ENCODE measurements at regions not wholly inside any gene's neighbourhood (a gene's known extent, or its start where the extent isn't known, plus 50 kb on each side); places are given as distances from the start of the nearest gene placed in this dataset.

GRCh38 chr3:168223085-168223484, 127.4 kb upstream of the GOLIM4 start:
- H3F3A ChIP-seq (ENCODE audit: insufficient read depth, low read length) = no peaks in the 10 kb centered on the region
- no peak overlapping the region for H2AFZ ChIP-seq (ENCODE audit: low read length)
- H3K36me3 ChIP-seq (replicated peaks; ENCODE audit: insufficient read depth, low read length) = no peaks in the 10 kb centered on the region
- DNase-seq = no peak
- H3K9me3 ChIP-seq (replicated peaks; ENCODE audit: insufficient read depth, low read length) = no peaks in the 10 kb centered on the region
- no peak overlapping the region for H3K27ac ChIP-seq (ENCODE audit: low read length)
- TF ChIP-seq, protein P1, sequence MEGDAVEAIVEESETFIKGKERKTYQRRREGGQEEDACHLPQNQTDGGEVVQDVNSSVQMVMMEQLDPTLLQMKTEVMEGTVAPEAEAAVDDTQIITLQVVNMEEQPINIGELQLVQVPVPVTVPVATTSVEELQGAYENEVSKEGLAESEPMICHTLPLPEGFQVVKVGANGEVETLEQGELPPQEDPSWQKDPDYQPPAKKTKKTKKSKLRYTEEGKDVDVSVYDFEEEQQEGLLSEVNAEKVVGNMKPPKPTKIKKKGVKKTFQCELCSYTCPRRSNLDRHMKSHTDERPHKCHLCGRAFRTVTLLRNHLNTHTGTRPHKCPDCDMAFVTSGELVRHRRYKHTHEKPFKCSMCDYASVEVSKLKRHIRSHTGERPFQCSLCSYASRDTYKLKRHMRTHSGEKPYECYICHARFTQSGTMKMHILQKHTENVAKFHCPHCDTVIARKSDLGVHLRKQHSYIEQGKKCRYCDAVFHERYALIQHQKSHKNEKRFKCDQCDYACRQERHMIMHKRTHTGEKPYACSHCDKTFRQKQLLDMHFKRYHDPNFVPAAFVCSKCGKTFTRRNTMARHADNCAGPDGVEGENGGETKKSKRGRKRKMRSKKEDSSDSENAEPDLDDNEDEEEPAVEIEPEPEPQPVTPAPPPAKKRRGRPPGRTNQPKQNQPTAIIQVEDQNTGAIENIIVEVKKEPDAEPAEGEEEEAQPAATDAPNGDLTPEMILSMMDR (IDR thresholded peaks at IDR 0.05; ENCODE audit: low read length) = no peak
- no peak for TF ChIP-seq EZH2phosphoT487 (IDR thresholded peaks at IDR 0.05; ENCODE audit: low read length)
- no peak for TF ChIP-seq EZH2 (optimal IDR thresholded peaks at IDR 0.05; ENCODE audit: low read depth, low read length)
- no peaks in the 10 kb centered on the region for H3K9me2 ChIP-seq (replicated peaks; ENCODE audit: insufficient read depth, low read length)
- no peak overlapping the region for H3K9ac ChIP-seq (ENCODE audit: low read length)
- H3K4me3 ChIP-seq (ENCODE audit: low read length) = no peak overlapping the region
- peaks cover 18% of the 10 kb centered on the region for H3K4me1 ChIP-seq (ENCODE audit: low read length)
- H3K4me2 ChIP-seq (ENCODE audit: low read depth, low read length) = no peak overlapping the region
- H3K79me2 ChIP-seq (ENCODE audit: low read length) = no peaks in the 10 kb centered on the region
- H4K20me1 ChIP-seq (ENCODE audit: insufficient read depth, low read length) = no peaks in the 10 kb centered on the region
- H3K27me3 ChIP-seq (replicated peaks; ENCODE audit: insufficient read depth, low read length) = no peaks in the 10 kb centered on the region

DNA sequence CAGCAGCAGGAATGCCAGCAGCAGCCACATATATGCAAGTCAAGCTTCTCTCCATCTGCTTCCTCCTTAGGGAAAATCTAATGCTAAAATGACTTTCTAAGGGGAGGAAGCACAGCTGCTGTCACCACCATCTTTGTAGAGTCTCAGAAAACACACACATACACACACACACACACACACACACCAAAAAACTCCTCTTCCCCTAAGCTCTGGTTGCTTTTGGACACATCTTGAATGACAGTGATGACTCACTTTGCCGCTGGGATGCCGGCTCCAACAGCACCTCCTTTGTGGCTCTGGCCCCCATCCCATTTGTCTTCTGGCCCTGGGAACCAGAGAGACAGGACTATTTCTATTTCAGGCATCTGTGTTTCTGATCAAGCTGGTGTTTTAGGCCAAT, 124.8 kb upstream of the GOLIM4 start:
- Histone ChIP-seq H3K4me2 (ENCODE audit: low read depth, low read length) (no peak overlapping the region), H3K4me3 (ENCODE audit: low read length) (no peak overlapping the region), H3K4me1 (ENCODE audit: low read length) (peaks cover 21% of the 10 kb centered on the region), H3K27ac (ENCODE audit: low read length) (no peak overlapping the region), H3K9ac (ENCODE audit: low read length) (no peak overlapping the region), H3K79me2 (ENCODE audit: low read length) (no peaks in the 10 kb centered on the region), H4K20me1 (ENCODE audit: insufficient read depth, low read length) (no peaks in the 10 kb centered on the region), H3F3A (ENCODE audit: insufficient read depth, low read length) (no peaks in the 10 kb centered on the region), H3K36me3 (replicated peaks; ENCODE audit: insufficient read depth, low read length) (no peaks in the 10 kb centered on the region), H2AFZ (ENCODE audit: low read length) (no peak overlapping the region), H3K27me3 (replicated peaks; ENCODE audit: insufficient read depth, low read length) (no peaks in the 10 kb centered on the region), H3K9me3 (replicated peaks; ENCODE audit: insufficient read depth, low read length) (no peaks in the 10 kb centered on the region), H3K9me2 (replicated peaks; ENCODE audit: insufficient read depth, low read length) (no peaks in the 10 kb centered on the region)
- TF ChIP-seq, protein P1 (IDR thresholded peaks at IDR 0.05; ENCODE audit: low read length) = no peak
- TF ChIP-seq EZH2phosphoT487 (IDR thresholded peaks at IDR 0.05; ENCODE audit: low read length) = no peak
- no peak for TF ChIP-seq EZH2 (optimal IDR thresholded peaks at IDR 0.05; ENCODE audit: low read depth, low read length)
- DNase-seq = no peak

DNA sequence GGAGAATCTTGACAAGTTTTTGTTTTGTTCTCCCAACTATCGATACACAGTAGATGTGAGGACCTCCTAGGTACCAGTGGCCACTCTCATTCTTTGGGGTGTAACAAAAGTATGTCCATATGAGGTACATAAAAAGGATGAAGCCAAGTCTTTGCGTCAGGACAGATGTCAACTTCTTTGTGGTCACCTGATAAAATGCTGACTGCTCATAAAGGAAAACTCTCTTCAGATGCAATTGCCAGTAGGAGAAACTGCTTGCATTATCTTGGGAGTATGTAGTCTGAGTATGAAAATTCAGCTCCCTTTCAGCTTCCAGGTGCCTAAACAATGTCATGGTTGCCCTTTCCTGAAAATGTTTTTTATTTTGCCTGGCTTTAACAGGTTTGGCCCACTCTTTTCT, 123.8 kb upstream of the GOLIM4 start:
- no peak overlapping the region for H3K9ac ChIP-seq (ENCODE audit: low read length)
- H2AFZ ChIP-seq (ENCODE audit: low read length) = no peak overlapping the region
- H3K4me1 ChIP-seq (ENCODE audit: low read length) = peaks cover 21% of the 10 kb centered on the region
- H3K9me2 ChIP-seq (replicated peaks; ENCODE audit: insufficient read depth, low read length) = no peaks in the 10 kb centered on the region
- no peak overlapping the region for H3K4me2 ChIP-seq (ENCODE audit: low read depth, low read length)
- H4K20me1 ChIP-seq (ENCODE audit: insufficient read depth, low read length) = no peaks in the 10 kb centered on the region
- no peaks in the 10 kb centered on the region for H3K27me3 ChIP-seq (replicated peaks; ENCODE audit: insufficient read depth, low read length)
- DNase-seq = no peak
- TF ChIP-seq EZH2 (optimal IDR thresholded peaks at IDR 0.05; ENCODE audit: low read depth, low read length) (no peak), EZH2phosphoT487 (IDR thresholded peaks at IDR 0.05; ENCODE audit: low read length) (no peak)
- TF ChIP-seq, protein P1 (IDR thresholded peaks at IDR 0.05; ENCODE audit: low read length) = no peak
- no peaks in the 10 kb centered on the region for H3K9me3 ChIP-seq (replicated peaks; ENCODE audit: insufficient read depth, low read length)
- no peaks in the 10 kb centered on the region for H3K36me3 ChIP-seq (replicated peaks; ENCODE audit: insufficient read depth, low read length)
- H3K27ac ChIP-seq (ENCODE audit: low read length) = no peak overlapping the region
- no peak overlapping the region for H3K4me3 ChIP-seq (ENCODE audit: low read length)
- H3K79me2 ChIP-seq (ENCODE audit: low read length) = no peaks in the 10 kb centered on the region
- no peaks in the 10 kb centered on the region for H3F3A ChIP-seq (ENCODE audit: insufficient read depth, low read length)

Measured in MM.1S (cell line).